Spleen (tissue), 11 donors: ENCODE measurements at regions not wholly inside any gene's neighbourhood (a gene's known extent, or its start where the extent isn't known, plus 50 kb on each side); places are given as distances from the start of the nearest gene placed in this dataset.

Source experiments
- DNase-seq: peaks from one replicate; pipeline ENCODE4 v3.0.0-alpha.2; 2020
- H3K27ac ChIP-seq, 8 donors: fragments of 200-600 bp; sonication (generic) in 7 of 8; 1 replicate in 4 of 8; 2 replicates in 4 of 8; pipeline versions ENCODE4 v1.5.0 to v1.8.0; 2016 to 2021; ENCODE audit warnings: inconsistent platforms in 4 of 8, mild to moderate bottlenecking in 4 of 8, moderate library complexity in 1 of 8
- H3K27me3 ChIP-seq, 7 donors: fragments of 200-600 bp; sonication (generic) in 6 of 7; replicated peaks in 1 of 7; 1 replicate in 4 of 7; 2 replicates in 3 of 7; pipeline versions ENCODE4 v1.5.0 to v1.8.0; 2016 to 2021; ENCODE audit warnings: inconsistent platforms in 3 of 7, mild to moderate bottlenecking in 1 of 7
- H3K36me3 ChIP-seq, 6 donors: fragments of 200-600 bp; sonication (generic) in 5 of 6; 1 replicate in 4 of 6; 2 replicates in 2 of 6; pipeline versions ENCODE4 v1.5.0 to v1.8.0; 2016 to 2021; ENCODE audit warnings: inconsistent platforms in 2 of 6
- H3K4me1 ChIP-seq, 6 donors: fragments of 200-600 bp; sonication (generic) in 5 of 6; 1 replicate in 3 of 6; 2 replicates in 3 of 6; pipeline versions ENCODE4 v1.5.0 to v1.8.0; 2016 to 2021; ENCODE audit warnings: inconsistent platforms in 3 of 6
- H3K4me3 ChIP-seq, 8 donors: fragments of 200-600 bp; sonication (generic) in 7 of 8; 1 replicate in 4 of 8; 2 replicates in 4 of 8; pipeline versions ENCODE4 v1.5.0 to v1.8.0; 2016 to 2021; ENCODE audit warnings: inconsistent platforms in 4 of 8, mild to moderate bottlenecking in 4 of 8, moderate library complexity in 2 of 8
- H3K9me3 ChIP-seq, 8 donors: fragments of 200-600 bp; sonication (generic) in 7 of 8; 1 replicate in 4 of 8; 2 replicates in 4 of 8; pipeline versions ENCODE4 v1.5.0 to v1.8.0; 2016 to 2021; ENCODE audit warnings: inconsistent platforms in 4 of 8
- POLR2A ChIP-seq, 3 donors: fragments of 450-650 bp; IDR thresholded peaks; one replicate each; pipeline ENCODE4 v1.5.1; 2017; ENCODE audit warnings: antibody characterized with exemption in 3 of 3, mild to moderate bottlenecking in 1 of 3
- POLR2AphosphoS5 ChIP-seq, 3 donors: sonication (generic); formaldehyde crosslinking; IDR thresholded peaks; one replicate each; pipeline ENCODE4 v1.5.1; 2017; ENCODE audit warnings: antibody characterized with exemption in 3 of 3
- WGBS, 5 donors: extraction: QIAGEN DNeasy Blood & Tissue Kit in 3 of 5; methylation state at CpG; one replicate each; pipeline versions ENCODE4 v1.1.5 to v1.1.7; 2013 to 2018; 5-methylcytosine and 5-hydroxymethylcytosine counted together
- intact Hi-C: fragments of 100-400 bp; cut with DNase I; formaldehyde crosslinking; loops from one replicate; pipeline ENCODE4 v1.15.0; 2023; ENCODE audit warnings: low total_unique reads
- TF ChIP-seq, protein P1 (sequence below), 11 experiments: fragments of 200-600 bp in 7 of 11; fragments of 450-650 bp in 4 of 11; sonication (generic) in 4 of 11; IDR thresholded peaks in 8 of 11; conservative IDR thresholded peaks in 3 of 11; 1 replicate in 7 of 11; 2 replicates in 4 of 11; pipeline versions ENCODE4 v1.4.0 to v1.8.0; 2016 to 2021; ENCODE audit warnings: antibody characterized with exemption in 11 of 11, inconsistent platforms in 4 of 11, mild to moderate bottlenecking in 1 of 11
- donor health status: healthy with polysubstance abuse.
- donor health status: DM: no; HTN: no; CAD: no; lungs with moderate emphysema.
- donor health status: DM: no; HTN: no; CAD: no.
- donor health status: Bipolar disorder and iron deficiency.
- donor health status: healthy.
- donor health status: DM: no; HTN: no; CAD: no.
- donor health status: DM: yes; HTN: yes; CAD: no.

DNA sequence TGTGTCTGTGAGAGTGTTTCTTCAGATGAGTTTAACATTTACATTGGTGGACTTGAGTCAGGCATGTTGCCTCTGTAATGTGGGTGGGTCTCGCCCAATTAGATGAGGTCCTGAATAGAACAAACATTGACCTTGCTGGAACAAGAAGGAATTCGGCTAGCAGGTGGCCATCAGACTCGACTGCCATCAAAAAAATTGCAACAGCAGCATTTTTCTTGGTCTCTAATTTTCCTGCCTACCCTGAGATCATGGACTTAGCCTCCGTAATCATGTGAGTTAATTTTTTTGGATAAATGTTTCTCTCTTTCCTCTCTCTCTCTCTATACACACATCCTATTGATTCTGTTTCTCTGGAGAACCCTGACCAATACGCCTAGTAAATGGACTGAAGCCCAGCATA, 83.8 kb upstream of the ST6GAL2 start:
- H3K4me1 ChIP-seq, result no peaks in the 10 kb centered on the region
- no peak for DNase-seq
- no peak for TF ChIP-seq POLR2A (IDR thresholded peaks at IDR 0.05)
- intact Hi-C loops, result no loop called here
- H3K4me3 ChIP-seq, result no peak overlapping the region
- no peaks in the 10 kb centered on the region for H3K27me3 ChIP-seq
- no peak overlapping the region for H3K27ac ChIP-seq
- 78 to 91% (median 83%) methylated on average over 5 of the region's 5 CpGs for WGBS, 5 donors
- H3K36me3 ChIP-seq, result no peaks in the 10 kb centered on the region
- H3K9me3 ChIP-seq, result no peaks in the 10 kb centered on the region

DNA sequence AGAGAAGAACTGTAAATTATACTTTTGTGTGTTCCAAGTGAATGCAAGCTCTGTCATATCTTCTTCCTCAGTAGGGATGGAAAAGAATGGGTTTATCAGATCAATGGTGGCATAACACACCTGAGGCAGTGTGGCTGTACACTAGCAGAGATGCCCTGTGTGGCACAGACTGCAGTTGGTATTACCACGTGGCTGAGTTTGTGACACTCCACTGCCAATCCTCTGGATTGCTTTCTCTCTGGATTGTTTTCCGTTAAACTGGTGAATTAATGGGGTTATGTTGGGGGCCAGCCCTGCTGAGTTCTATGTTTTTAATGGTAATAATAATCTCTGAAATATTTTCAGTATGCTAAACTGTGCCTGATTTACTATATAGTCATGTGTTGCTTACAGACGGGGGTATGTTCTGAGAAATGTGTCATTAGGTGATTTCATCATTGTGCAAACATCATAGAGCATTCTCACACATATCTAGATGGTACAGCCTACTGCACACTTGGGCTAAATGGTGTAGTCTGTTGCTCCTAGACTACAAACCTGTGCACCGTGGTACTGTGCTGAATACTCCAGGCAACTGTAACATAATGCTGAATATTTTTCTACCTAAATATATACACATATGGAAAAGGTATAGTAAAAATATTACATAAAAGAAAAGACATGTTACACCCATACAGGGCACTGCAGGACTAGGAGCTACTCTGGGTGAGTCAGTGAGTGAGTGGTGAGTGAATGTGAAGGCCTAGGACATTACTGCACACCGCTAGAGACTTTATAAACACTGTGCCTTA, 84.7 kb upstream of the ST6GAL2 start:
- Histone ChIP-seq H3K36me3 (no peaks in the 10 kb centered on the region), H3K4me1 (no peaks in the 10 kb centered on the region), H3K9me3 (no peaks in the 10 kb centered on the region), H3K4me3 (no peak overlapping the region), H3K27me3 (no peaks in the 10 kb centered on the region), H3K27ac (no peak overlapping the region)
- DNase-seq, result no peak
- 79 to 93% (median 84%) methylated on average over 5 of the region's 5 CpGs for WGBS, 5 donors
- intact Hi-C loops, result no loop called here
- TF ChIP-seq POLR2A (IDR thresholded peaks at IDR 0.05) (no peak), POLR2AphosphoS5 (IDR thresholded peaks at IDR 0.05) (no peak)
- TF ChIP-seq, protein P1, sequence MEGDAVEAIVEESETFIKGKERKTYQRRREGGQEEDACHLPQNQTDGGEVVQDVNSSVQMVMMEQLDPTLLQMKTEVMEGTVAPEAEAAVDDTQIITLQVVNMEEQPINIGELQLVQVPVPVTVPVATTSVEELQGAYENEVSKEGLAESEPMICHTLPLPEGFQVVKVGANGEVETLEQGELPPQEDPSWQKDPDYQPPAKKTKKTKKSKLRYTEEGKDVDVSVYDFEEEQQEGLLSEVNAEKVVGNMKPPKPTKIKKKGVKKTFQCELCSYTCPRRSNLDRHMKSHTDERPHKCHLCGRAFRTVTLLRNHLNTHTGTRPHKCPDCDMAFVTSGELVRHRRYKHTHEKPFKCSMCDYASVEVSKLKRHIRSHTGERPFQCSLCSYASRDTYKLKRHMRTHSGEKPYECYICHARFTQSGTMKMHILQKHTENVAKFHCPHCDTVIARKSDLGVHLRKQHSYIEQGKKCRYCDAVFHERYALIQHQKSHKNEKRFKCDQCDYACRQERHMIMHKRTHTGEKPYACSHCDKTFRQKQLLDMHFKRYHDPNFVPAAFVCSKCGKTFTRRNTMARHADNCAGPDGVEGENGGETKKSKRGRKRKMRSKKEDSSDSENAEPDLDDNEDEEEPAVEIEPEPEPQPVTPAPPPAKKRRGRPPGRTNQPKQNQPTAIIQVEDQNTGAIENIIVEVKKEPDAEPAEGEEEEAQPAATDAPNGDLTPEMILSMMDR (IDR thresholded peaks at IDR 0.05 in 8 of 11, conservative IDR thresholded peaks at IDR 0.05 in 3 of 11), result no peak

DNA sequence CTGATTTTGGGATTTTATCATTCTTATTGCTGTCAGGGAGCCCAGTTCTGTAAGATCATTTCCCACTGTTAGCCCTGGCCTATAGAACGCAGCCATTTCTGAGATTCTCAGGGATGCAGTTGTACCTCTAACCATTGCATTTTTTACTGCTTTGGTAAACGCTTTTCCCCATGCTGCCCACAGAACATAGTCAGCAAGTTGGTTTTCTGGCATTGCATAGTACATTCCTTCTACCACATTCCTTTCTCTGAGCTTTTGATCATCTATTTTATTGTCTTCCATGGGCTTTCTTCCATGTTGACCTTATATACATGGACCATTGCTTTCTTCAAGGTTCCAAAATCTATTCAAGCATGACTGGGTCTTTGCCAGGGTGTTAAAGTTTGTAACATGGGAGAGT, 86.8 kb upstream of the ST6GAL2 start:
- H3K4me1 ChIP-seq, result no peaks in the 10 kb centered on the region
- H3K27me3 ChIP-seq, result no peaks in the 10 kb centered on the region
- no peaks in the 10 kb centered on the region for H3K36me3 ChIP-seq
- intact Hi-C loops, result no loop called here
- TF ChIP-seq, protein P1 (IDR thresholded peaks at IDR 0.05 in 8 of 11, conservative IDR thresholded peaks at IDR 0.05 in 3 of 11), result no peak
- TF ChIP-seq POLR2AphosphoS5 (IDR thresholded peaks at IDR 0.05) (no peak), POLR2A (IDR thresholded peaks at IDR 0.05) (no peak)
- 77 to 94% (median 84%) methylated on average over 2 of the region's 2 CpGs for WGBS, 5 donors
- no peak overlapping the region for H3K4me3 ChIP-seq
- DNase-seq, result no peak
- H3K9me3 ChIP-seq, result no peaks in the 10 kb centered on the region
- no peak overlapping the region for H3K27ac ChIP-seq

DNA sequence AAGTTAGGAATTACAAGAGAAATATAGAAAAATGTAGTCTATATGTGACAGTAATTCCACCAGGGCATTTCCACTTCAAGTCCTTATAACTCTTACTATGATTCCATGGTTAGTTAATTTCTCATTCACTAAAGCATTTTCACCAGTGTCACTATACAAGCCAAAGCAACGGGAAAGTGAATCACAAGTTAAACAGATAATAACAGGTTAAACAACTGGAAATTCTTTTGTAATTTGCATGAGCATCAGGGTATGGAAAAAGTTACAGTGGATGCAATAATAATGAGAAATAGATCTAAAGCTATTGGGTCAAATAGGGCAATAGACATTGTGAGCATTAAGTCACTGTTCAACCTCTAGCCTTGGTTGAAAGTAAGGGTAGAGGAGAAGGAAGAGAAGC, 88.9 kb upstream of the ST6GAL2 start:
- TF ChIP-seq, protein P1 (IDR thresholded peaks at IDR 0.05 in 8 of 11, conservative IDR thresholded peaks at IDR 0.05 in 3 of 11), result no peak
- TF ChIP-seq POLR2AphosphoS5 (IDR thresholded peaks at IDR 0.05) (no peak), POLR2A (IDR thresholded peaks at IDR 0.05) (no peak)
- DNase-seq, result no peak
- 83 to 98% (median 85%) methylated on average over 1 of the region's 1 CpG for whole genome bisulfite sequencing, 5 donors
- H3K27me3 ChIP-seq, result no peaks in the 10 kb centered on the region
- H3K9me3 ChIP-seq, result no peaks in the 10 kb centered on the region
- intact Hi-C loops, result no loop called here
- H3K4me3 ChIP-seq, result no peak overlapping the region
- H3K27ac ChIP-seq, result no peak overlapping the region
- H3K4me1 ChIP-seq, result no peaks in the 10 kb centered on the region
- no peaks in the 10 kb centered on the region for H3K36me3 ChIP-seq
